ENCODE measurements at regions not wholly inside any gene's neighbourhood (a gene's known extent, or its start where the extent isn't known, plus 50 kb on each side); places are given as distances from the start of the nearest gene placed in this dataset.

DNA sequence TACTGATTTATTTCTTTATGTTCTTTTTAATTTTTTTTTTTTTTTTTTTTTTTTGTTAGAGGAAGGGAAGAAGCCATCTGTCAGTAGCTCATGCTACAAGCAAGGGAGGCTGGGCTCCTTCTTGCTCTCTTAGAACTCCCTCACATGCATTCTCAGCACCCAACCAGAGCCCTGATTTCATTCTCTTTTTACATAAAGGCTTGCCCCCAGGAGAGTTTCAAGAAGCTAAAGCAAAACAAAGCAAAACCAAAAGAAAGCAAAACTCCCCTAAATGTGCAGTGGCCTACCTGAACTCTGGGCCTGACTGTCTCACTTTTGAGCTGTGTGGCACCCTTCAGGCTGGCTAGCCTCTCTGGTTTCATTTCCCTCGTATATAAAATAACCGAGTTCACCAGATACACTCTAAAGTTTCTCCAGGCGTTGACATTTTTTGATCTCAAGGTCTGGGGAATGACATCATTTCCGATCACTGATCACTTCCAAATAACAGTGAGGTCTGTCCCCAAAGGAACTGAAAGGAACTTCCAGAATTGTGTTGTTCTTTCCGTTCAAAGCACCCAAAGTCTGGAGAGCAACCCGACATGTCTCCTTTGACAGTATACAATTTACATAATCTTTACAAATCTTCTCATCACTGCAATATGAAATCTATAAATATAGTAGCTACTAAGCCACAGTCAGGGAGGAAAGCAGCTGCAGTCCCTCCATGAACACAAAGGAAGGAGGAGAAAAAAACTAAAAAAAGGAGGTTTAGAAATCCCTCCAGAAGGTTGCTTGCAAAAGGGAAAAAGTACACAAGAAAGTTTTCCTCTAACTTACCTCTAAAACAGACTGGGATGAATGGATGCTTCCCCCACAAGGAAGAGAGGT is 145.6 kb upstream of the NCK2 start:
- WGBS, 2 experiments (ENCODE audit: low coverage in 1 of 2, low lambda C conversion rate in 2 of 2, missing lambda C conversion rate in 2 of 2): 74 to 75% methylated on average over 6 of the region's 6 CpGs
- Histone ChIP-seq H3K36me3 (ENCODE audit: low read depth) (no peaks in the 10 kb centered on the region), H4K20me1 (ENCODE audit: insufficient read depth) (no peaks in the 10 kb centered on the region), H3F3A (ENCODE audit: insufficient read depth) (no peaks in the 10 kb centered on the region), H3K4me1 (ENCODE audit: insufficient read depth) (no peaks in the 10 kb centered on the region), H3K9ac (no peak overlapping the region), H3K9me2 (ENCODE audit: insufficient read depth) (no peaks in the 10 kb centered on the region), H3K27ac (no peak overlapping the region), H2AFZ (no peak overlapping the region), H3K27me3 (replicated peaks; ENCODE audit: insufficient read depth) (peaks cover 14% of the 10 kb centered on the region; the same call in 1 of the 2 replicates), H3K79me2 (ENCODE audit: insufficient read depth) (no peaks in the 10 kb centered on the region), H3K4me2 (ENCODE audit: unreplicated experiment) (no peak overlapping the region), H3K4me3 (no peak overlapping the region), H3K9me3 (ENCODE audit: low read depth) (no peaks in the 10 kb centered on the region)
- in situ Hi-C loops (cut with MboI): no loop called here
- no peak for TF ChIP-seq EZH2 (IDR thresholded peaks at IDR 0.05; ENCODE audit: insufficient read depth, poor library complexity, severe bottlenecking)
- no peak for TF ChIP-seq EZH2phosphoT487 (IDR thresholded peaks at IDR 0.05; ENCODE audit: insufficient read depth, low read depth)
- DNase-seq: no peak

DNA sequence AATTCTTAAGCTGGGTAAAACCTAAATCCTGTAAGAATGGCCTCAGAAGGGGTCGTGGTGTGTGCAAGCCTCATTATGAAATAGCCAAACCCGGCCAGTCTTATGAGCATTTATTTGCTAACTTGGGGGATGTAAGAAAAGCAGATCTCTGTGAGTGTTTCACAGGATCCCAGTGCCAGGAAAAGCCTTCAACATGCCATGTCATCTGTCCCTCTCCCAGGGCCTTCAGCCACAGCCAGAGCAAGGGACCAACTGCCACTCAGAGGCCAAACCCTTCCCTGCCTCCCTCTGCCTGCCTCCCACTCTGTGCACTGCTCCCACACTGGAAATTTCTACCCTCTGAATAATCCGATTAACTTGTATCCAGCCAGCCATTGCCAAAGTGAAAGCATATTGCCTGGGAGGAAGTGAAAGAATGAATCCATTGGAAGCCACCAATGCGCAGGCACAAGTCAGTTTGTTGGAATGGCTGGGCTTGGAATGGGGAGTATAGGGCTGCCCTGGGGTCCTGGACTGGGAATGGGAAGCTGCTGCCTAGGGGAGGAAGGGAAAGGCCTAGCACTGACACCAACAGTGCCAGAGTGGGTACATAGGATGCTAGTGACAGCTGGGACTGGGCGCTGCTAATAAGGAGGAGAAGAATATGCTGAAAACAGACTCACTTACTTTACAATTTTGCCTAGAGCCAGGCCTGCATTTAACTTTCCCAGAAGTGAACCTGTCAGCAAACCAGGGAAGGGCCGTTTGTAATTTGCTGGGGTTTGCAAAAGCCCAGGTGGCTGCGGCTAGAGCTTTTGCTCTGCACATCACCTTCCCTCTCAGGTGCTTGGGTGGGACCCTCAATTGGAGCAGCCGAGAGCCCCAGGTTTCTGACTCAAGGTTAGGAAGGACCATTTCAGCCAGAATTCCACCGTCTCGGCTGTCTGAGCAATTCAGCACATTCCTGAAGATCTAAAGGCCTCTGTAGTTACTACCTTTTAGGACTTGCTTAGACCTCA is 146.6 kb upstream of the NCK2 start:
- Histone ChIP-seq H3K36me3 (ENCODE audit: low read depth) (no peaks in the 10 kb centered on the region), H3K79me2 (ENCODE audit: insufficient read depth) (no peaks in the 10 kb centered on the region), H3K27ac (no peak overlapping the region), H3K4me1 (ENCODE audit: insufficient read depth) (no peaks in the 10 kb centered on the region), H3K9me3 (ENCODE audit: low read depth) (no peaks in the 10 kb centered on the region), H3K4me3 (no peak overlapping the region), H3K9ac (no peak overlapping the region), H4K20me1 (ENCODE audit: insufficient read depth) (no peaks in the 10 kb centered on the region), H3K4me2 (ENCODE audit: unreplicated experiment) (no peak overlapping the region), H3K9me2 (ENCODE audit: insufficient read depth) (no peaks in the 10 kb centered on the region), H3K27me3 (replicated peaks; ENCODE audit: insufficient read depth) (peaks cover 7% of the 10 kb centered on the region; the same call in 1 of the 2 replicates), H3F3A (ENCODE audit: insufficient read depth) (no peaks in the 10 kb centered on the region), H2AFZ (no peak overlapping the region)
- peak; percentile 24 for DNase-seq
- WGBS, 2 experiments (ENCODE audit: low coverage in 1 of 2, low lambda C conversion rate in 2 of 2, missing lambda C conversion rate in 2 of 2): 64 to 67% methylated on average over 10 of the region's 10 CpGs
- in situ Hi-C loops (cut with MboI): no loop called here
- TF ChIP-seq EZH2phosphoT487 (IDR thresholded peaks at IDR 0.05; ENCODE audit: insufficient read depth, low read depth): no peak
- TF ChIP-seq EZH2 (IDR thresholded peaks at IDR 0.05; ENCODE audit: insufficient read depth, poor library complexity, severe bottlenecking): no peak

DNA sequence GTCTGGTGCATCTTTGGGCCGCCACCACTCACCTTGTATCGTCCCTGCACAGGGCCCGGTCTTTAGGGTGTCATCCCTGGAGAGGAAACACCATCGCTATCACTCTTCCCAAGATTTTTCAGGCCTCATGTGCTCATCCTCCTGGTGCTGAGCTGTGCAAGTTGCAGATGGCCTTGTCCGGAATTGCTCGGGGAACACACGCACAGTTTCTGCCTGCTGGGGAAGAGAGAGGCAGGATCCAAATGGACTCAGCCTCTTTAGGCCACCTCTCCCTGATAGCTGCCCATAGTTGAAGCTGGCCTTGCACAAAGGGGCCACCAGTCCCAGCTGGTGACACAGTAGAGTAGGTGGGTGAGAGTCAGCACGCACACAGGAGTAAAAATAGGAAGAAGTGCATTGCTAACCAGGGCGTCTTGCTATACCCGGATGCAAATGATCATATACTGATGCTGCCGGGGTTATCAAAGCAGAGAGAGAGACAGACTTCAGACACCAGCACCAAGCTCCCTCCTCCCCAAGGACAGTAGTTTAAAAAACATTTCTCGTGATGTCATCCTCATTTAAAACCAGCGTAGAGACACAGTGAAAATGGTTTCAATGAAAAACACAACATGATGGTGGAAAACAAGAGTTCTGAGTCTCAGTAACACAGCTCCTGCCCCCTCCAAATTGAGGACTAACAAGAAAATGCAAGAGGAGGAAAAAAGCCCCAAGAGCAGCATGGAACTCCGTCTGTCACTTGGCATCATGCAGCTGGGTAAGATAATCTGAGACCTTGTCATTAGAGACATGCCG is 147.5 kb upstream of the NCK2 start:
- no peaks in the 10 kb centered on the region for H3K79me2 ChIP-seq (ENCODE audit: insufficient read depth)
- no peaks in the 10 kb centered on the region for H3K27me3 ChIP-seq (replicated peaks; ENCODE audit: insufficient read depth)
- H3F3A ChIP-seq (ENCODE audit: insufficient read depth): no peaks in the 10 kb centered on the region
- no peak overlapping the region for H3K4me3 ChIP-seq
- H2AFZ ChIP-seq: no peak overlapping the region
- H3K36me3 ChIP-seq (ENCODE audit: low read depth): no peaks in the 10 kb centered on the region
- in situ Hi-C loops (cut with MboI): no loop called here
- no peak overlapping the region for H3K27ac ChIP-seq
- H3K9me3 ChIP-seq (ENCODE audit: low read depth): no peaks in the 10 kb centered on the region
- WGBS, 2 experiments (ENCODE audit: low coverage in 1 of 2, low lambda C conversion rate in 2 of 2, missing lambda C conversion rate in 2 of 2): 77 to 79% methylated on average over 15 of the region's 15 CpGs
- TF ChIP-seq EZH2phosphoT487 (IDR thresholded peaks at IDR 0.05; ENCODE audit: insufficient read depth, low read depth): no peak
- TF ChIP-seq EZH2 (IDR thresholded peaks at IDR 0.05; ENCODE audit: insufficient read depth, poor library complexity, severe bottlenecking): no peak
- H3K9ac ChIP-seq: no peak overlapping the region
- no peak for DNase-seq
- H4K20me1 ChIP-seq (ENCODE audit: insufficient read depth): no peaks in the 10 kb centered on the region
- H3K9me2 ChIP-seq (ENCODE audit: insufficient read depth): no peaks in the 10 kb centered on the region
- H3K4me2 ChIP-seq (ENCODE audit: unreplicated experiment): no peak overlapping the region
- H3K4me1 ChIP-seq (ENCODE audit: insufficient read depth): no peaks in the 10 kb centered on the region
